Pancreas (tissue), 10 donors: ENCODE measurements at regions not wholly inside any gene's neighbourhood (a gene's known extent, or its start where the extent isn't known, plus 50 kb on each side); places are given as distances from the start of the nearest gene placed in this dataset.

Source experiments
- ATAC-seq, 4 donors: fragments of 200-7000 bp; cut with Tn5 transposase; one replicate each; pipeline versions ENCODE4 v1.8.0 to v1.9.1; 2020; ENCODE audit warnings: mild to moderate bottlenecking in 4 of 4, moderate library complexity in 4 of 4
- DNase-seq, 6 donors: peaks; one replicate each; pipeline ENCODE4 v3.0.0-alpha.2; 2020
- FAIRE-seq: peaks from 2 replicates; lab custom pipeline; 2012; peaks lifted over from hg19 to GRCh38; lab: Jason Lieb, UNC
- H3K27ac ChIP-seq, 4 donors: fragments of 200-600 bp; sonication (generic); 1 replicate in 3 of 4; 2 replicates in 1 of 4; pipeline versions ENCODE4 v1.5.0 to v1.8.0; 2020
- H3K27me3 ChIP-seq, 4 donors: fragments of 200-600 bp; one replicate each; pipeline ENCODE4 v1.8.0; 2021
- H3K36me3 ChIP-seq, 3 donors: fragments of 200-600 bp; sonication (generic) in 1 of 3; one replicate each; pipeline versions ENCODE4 v1.5.0 to v1.8.0; 2020 to 2021
- H3K4me1 ChIP-seq, 3 donors: fragments of 200-600 bp; one replicate each; pipeline ENCODE4 v1.8.0; 2021
- H3K4me3 ChIP-seq, 4 donors: fragments of 200-600 bp; sonication (generic) in 2 of 4; one replicate each; pipeline versions ENCODE4 v1.5.0 to v1.8.0; 2020 to 2021
- H3K9me3 ChIP-seq, 4 donors: fragments of 200-600 bp; one replicate each; pipeline ENCODE4 v1.8.0; 2021
- WGBS, 2 donors: extraction: QIAGEN DNeasy Blood & Tissue Kit; methylation state at CpG; one replicate each; pipeline ENCODE4 v1.1.7; 2013; 5-methylcytosine and 5-hydroxymethylcytosine counted together
- intact Hi-C, 3 donors: fragments of 100-400 bp; cut with DNase I; formaldehyde crosslinking; loops; one replicate each; pipeline versions ENCODE4 v1.11.1 to v1.14.2; 2022
- TF ChIP-seq, protein P1 (sequence below), 4 donors: fragments of 200-600 bp; sonication (generic) in 3 of 4; IDR thresholded peaks; one replicate each; pipeline versions ENCODE4 v1.5.0 to v1.8.0; 2021; ENCODE audit warnings: antibody characterized with exemption in 4 of 4
- donor health status: healthy with polysubstance abuse.
- donor health status: DM: no; HTN: no; CAD: no; lungs with moderate emphysema.
- donor health status: DM: no; HTN: no; CAD: no.
- donor health status: control.
- donor health status: control.
- donor health status: Bipolar disorder and iron deficiency.
- donor health status: DM: yes; HTN: yes; CAD: no.
- donor health status: DM: no; HTN: no; CAD: no.
- donor health status: DM: no; HTN: no; CAD: no.
- donor health status: DM: yes; HTN: yes; CAD: no.

DNA sequence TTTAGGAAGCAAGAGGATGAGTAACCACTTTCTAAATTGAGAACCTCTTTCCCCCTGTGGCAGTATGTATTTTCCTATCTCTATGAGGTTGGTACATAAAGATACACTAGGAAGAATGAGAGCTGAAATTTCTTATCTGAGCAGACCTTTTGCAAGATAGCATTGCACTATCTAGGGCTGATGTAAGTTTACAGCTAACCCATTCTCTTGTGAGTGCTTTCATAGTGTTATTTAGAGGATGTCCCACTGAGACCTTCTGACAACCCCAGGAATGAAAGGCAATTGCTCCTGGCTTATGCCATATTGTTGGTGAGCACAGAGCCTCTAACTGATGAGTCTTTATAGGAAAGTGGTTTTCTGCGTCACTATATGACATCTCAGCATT is 1209.3 kb upstream of the CDH6 start:
- DNase-seq, result no peak
- H3K36me3 ChIP-seq, result no peaks in the 10 kb centered on the region
- intact Hi-C loops, result no loop called here
- TF ChIP-seq, protein P1, sequence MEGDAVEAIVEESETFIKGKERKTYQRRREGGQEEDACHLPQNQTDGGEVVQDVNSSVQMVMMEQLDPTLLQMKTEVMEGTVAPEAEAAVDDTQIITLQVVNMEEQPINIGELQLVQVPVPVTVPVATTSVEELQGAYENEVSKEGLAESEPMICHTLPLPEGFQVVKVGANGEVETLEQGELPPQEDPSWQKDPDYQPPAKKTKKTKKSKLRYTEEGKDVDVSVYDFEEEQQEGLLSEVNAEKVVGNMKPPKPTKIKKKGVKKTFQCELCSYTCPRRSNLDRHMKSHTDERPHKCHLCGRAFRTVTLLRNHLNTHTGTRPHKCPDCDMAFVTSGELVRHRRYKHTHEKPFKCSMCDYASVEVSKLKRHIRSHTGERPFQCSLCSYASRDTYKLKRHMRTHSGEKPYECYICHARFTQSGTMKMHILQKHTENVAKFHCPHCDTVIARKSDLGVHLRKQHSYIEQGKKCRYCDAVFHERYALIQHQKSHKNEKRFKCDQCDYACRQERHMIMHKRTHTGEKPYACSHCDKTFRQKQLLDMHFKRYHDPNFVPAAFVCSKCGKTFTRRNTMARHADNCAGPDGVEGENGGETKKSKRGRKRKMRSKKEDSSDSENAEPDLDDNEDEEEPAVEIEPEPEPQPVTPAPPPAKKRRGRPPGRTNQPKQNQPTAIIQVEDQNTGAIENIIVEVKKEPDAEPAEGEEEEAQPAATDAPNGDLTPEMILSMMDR (IDR thresholded peaks at IDR 0.05), result no peak
- ATAC-seq, result no peak
- no peaks in the 10 kb centered on the region for H3K9me3 ChIP-seq
- H3K4me1 ChIP-seq, result no peaks in the 10 kb centered on the region
- H3K27ac ChIP-seq, result no peak overlapping the region
- FAIRE-seq, result no peak
- no peak overlapping the region for H3K4me3 ChIP-seq
- H3K27me3 ChIP-seq, result no peaks in the 10 kb centered on the region
- whole genome bisulfite sequencing, 2 donors, result 71 to 92% methylated on average over 1 of the region's 1 CpG

DNA sequence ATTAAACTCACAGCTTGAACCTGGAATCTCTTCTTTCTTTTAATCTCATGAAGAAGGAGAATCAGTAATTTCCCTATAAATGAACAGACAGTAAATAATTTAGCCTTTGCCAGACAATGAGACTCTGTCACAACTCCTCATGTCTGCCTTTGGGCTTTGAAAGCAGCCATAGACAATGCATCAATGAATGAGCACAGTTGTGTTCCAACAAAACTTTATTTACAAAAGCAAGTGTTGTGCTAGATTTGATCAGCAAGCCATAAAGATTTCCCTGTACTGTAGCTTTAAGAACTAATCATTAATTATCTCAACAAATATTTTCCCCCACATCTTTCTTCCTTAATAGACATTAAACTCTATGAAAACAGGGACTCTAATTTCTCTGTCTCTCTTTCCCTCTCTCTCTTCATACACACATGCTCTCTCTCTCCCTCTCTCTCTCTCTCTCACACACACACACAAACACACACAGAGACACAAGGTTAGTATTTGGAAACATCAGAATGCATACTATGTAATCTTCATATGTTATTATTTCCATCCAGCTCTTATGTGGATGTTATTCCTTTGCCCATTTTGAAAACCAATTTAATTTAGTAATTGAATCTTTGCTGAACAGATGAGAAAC is 1209.8 kb upstream of the CDH6 start:
- TF ChIP-seq, protein P1 (IDR thresholded peaks at IDR 0.05), result no peak
- Histone ChIP-seq H3K27me3 (no peaks in the 10 kb centered on the region), H3K4me3 (no peak overlapping the region), H3K9me3 (no peaks in the 10 kb centered on the region), H3K4me1 (no peaks in the 10 kb centered on the region), H3K27ac (no peak overlapping the region), H3K36me3 (no peaks in the 10 kb centered on the region)
- no peak for DNase-seq
- intact Hi-C loops, result no loop called here
- FAIRE-seq, result no peak
- no peak for ATAC-seq

DNA sequence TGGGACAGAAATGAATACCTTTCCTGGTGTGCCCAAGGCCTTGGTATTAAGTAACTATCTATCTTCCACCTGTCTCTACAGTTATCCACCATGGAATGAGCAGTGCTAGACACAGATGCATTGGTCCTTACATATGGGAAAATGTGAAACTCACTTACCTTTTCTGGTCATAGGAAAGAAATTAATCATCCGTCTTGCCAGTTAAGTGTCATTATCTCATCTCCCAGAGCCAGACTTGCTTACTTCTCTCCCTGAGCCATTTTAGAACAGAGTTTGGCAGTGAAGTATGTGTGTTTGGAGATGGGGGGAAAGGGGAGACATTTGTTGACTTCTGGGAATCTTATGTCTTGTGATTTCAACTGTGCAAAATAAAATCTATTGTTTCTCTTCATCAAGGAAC is 1211.0 kb upstream of the CDH6 start:
- intact Hi-C loops, result no loop called here
- no peak overlapping the region for H3K27ac ChIP-seq
- no peaks in the 10 kb centered on the region for H3K4me1 ChIP-seq
- FAIRE-seq (no peak), DNase-seq (no peak), ATAC-seq (no peak)
- no peak overlapping the region for H3K4me3 ChIP-seq
- TF ChIP-seq, protein P1 (IDR thresholded peaks at IDR 0.05), result no peak
- no peaks in the 10 kb centered on the region for H3K36me3 ChIP-seq
- H3K9me3 ChIP-seq, result no peaks in the 10 kb centered on the region
- no peaks in the 10 kb centered on the region for H3K27me3 ChIP-seq
- WGBS, 2 donors, result 45 to 82% methylated on average over 1 of the region's 1 CpG

DNA sequence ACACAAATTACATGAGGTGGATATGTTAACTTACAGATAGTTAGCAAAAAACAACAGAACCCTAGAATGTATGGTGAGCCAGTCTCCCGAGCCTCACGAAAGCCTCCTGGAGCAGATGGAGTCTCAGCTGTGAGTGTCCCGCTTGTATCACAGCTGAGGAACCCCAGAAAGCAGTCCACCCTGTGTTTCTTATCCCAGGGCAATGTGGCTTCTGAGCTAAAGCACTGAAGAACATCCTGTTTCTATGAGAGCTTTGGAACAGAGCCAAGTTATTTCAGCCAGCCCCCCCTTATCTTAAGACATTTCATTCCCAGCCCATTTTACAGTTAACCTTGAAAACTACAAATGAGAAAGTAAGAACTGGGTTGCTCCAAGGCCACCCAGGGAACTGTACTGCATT is 1220.9 kb upstream of the CDH6 start:
- intact Hi-C loops, result no loop called here
- no peak for FAIRE-seq
- 45 to 72% methylated on average over 3 of the region's 3 CpGs for WGBS, 2 donors

DNA sequence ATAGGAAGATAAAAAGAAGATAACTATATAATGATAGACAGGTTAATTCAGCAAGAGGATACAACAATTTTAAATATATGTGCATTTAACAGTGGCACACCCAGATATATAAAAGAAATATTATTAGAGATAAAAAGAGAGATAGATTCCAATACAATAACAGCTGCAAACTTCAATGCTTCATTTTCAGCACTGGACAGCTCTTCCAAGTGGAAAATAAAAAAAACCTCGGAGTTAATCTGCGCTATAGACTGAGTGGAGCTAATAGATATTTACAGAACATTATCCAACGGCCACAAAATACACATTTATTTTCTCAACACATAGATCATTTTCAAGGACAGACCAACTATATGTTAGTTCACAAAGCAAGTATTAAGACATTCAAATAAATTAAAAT is 1229.5 kb upstream of the CDH6 start:
- ATAC-seq (no peak), FAIRE-seq (no peak), DNase-seq (no peak)
- intact Hi-C loops, result no loop called here
- Histone ChIP-seq H3K27ac (no peak overlapping the region), H3K4me1 (no peaks in the 10 kb centered on the region), H3K27me3 (peaks cover 0 to 4% (median 0%) of the 10 kb centered on the region in 4 donors), H3K4me3 (no peak overlapping the region), H3K36me3 (no peaks in the 10 kb centered on the region), H3K9me3 (no peaks in the 10 kb centered on the region)
- 17 to 23% methylated on average over 3 of the region's 3 CpGs for WGBS, 2 donors
- TF ChIP-seq, protein P1 (IDR thresholded peaks at IDR 0.05), result no peak

More for the DNA sequence above, 1220.9 kb upstream of the CDH6 start:
- H3K27ac ChIP-seq, result no peak overlapping the region
- ATAC-seq (no peak), DNase-seq (no peak)
- H3K4me3 ChIP-seq, result no peak overlapping the region
- H3K4me1 ChIP-seq, result no peaks in the 10 kb centered on the region
- no peaks in the 10 kb centered on the region for H3K36me3 ChIP-seq
- no peaks in the 10 kb centered on the region for H3K27me3 ChIP-seq
- TF ChIP-seq, protein P1 (IDR thresholded peaks at IDR 0.05), result no peak
- H3K9me3 ChIP-seq, result no peaks in the 10 kb centered on the region
